Activated naive CD4-positive, alpha-beta T cell treated with Interleukin-2 at 50 U/mL for 16 hours (primary cell): ENCODE measurements at regions not wholly inside any gene's neighbourhood (a gene's known extent, or its start where the extent isn't known, plus 50 kb on each side); places are given as distances from the start of the nearest gene placed in this dataset.
"Not testable (repeated sequence)": the region's sequence is repeated elsewhere in the genome, so short reads cannot be mapped to it uniquely, and the experiment has no call there.

ENCODE experiments used
- DNase-seq: peaks from one replicate; pipeline ENCODE4 v3.0.0-alpha.2; 2020

DNA sequence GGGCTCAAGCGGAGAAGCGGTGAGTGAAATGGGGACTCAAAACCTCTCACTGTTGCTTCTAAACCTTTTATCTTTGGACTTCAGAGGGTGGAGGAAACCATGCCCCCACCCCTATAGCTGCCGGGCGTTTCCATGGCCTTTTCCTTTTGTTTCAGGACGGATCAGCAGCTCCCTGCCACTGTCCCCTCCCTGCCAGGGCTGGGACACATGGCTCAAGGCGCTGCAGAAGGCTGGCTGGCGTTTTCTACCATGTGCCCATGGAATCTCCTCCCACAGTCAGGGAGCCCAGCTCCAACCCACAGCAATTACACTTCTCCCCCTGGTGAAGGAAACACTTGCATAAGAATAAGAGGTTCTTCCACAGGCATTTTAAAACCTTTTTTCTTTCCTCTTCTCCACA, 812.7 kb downstream of the PLA2G4A start:
- DNase-seq: no peak

GRCh38 chr1:187641907-187642306, 813.2 kb downstream of the PLA2G4A start:
- DNase-seq: no peak

DNA sequence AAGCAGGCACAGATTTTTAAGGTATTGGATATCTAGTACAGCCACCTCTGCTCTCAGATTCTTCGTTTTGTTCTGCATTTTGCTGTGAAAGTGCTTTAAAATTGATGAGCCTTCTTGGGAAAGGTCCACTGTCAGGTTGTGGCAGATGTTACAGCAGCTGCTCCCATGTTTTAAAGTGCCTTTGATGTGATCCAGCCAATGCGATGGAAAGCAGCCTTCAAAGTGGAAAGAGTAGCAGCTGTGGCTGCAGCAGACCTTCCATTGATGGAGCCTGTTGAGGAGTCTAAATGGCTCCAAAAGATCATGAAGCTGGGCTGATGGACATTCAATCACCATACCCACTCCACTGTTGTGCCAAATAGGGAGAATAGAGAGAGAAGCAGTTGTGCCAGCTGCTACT, 816.9 kb downstream of the PLA2G4A start:
- no peak for DNase-seq

DNA sequence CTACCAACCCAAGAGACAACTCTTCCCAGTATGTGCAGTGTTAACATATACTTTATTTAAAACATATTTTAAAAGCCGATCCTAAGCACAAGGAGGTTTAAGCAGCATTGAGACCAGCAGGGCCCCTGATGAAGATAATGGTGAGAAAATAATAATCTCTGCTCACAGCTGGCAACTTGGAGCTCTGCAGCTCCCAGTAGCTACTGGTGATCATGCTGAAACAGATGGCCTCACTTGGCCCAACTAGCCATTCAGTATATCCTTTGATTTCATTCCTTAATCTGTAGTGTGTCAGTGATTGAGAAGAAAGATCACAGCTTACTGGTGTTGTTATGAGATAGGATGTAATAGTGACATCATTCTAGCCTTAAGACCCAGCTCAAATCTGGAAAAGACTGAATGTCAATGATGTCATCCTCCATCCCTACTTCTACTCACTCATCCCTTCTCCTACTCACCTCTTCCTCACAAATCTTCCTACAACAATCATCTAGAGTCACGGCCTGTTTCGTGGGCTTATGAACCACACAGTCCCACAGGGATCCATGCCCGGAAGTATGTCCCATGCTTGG, 817.9 kb downstream of the PLA2G4A start:
- DNase-seq: no peak

DNA sequence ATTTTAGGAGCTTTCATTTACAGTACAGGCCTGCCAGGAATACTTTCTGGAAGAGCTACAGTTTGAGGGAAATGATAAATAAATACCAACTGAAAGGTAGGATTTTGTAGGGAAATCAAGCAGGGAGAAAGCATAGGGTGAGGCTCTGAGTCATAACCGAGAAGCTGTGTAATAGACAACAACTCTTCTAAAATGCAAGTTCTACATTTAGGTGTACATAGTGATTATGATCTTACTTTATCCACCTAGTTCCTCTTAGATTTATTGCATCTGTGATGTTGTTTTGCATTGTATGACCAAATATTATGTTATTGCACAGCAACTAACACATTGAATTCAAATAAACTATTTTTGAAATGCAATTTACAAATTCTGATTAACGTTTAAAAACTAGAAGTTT, 819.3 kb downstream of the PLA2G4A start:
- no peak for DNase-seq

DNA sequence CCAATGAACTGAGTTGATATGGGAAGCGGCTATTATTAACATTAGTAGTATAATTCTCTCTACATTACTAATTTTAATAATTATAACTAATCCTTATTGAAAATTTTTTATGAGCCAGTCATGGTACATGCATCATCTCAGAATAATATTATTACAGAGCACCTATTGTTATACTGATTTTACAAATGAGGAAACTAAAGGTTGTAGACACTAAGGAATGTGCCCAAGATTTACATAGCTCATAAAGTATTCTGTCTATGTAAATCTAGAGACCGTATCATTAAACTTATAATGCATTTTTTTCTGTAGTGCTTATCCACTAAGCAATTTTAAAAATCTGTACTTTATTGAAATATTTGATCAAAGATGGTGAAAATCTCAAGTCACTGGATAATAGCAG, 825.9 kb downstream of the PLA2G4A start:
- no peak for DNase-seq

- DNase-seq: no peak
Observed at GRCh38 chr1:187655104-187655503, 826.4 kb downstream of the PLA2G4A start.

GRCh38 chr1:187665483-187665882, 836.7 kb downstream of the PLA2G4A start:
- no peak for DNase-seq

GRCh38 chr1:187680823-187681222, 852.1 kb downstream of the PLA2G4A start:
- no peak for DNase-seq

DNA sequence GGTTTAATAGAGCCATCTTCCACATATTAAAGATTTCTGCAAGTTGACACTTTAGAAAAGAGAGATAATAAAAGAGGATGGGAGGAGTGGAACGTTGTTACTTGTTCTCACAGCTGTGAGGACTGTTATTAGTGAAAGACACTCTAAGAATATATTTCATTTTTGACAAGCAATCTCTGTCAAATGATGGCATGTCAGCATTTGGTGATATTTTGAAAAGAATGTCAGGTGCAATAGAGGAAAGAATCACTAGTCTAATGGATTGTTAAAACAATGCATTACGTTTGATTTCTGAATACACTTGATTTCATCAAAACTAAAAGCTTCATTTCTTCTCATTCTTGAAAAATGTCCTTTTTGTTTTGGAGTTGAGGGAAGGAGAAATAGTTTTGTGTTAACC, 853.4 kb downstream of the PLA2G4A start:
- DNase-seq: no peak

DNA sequence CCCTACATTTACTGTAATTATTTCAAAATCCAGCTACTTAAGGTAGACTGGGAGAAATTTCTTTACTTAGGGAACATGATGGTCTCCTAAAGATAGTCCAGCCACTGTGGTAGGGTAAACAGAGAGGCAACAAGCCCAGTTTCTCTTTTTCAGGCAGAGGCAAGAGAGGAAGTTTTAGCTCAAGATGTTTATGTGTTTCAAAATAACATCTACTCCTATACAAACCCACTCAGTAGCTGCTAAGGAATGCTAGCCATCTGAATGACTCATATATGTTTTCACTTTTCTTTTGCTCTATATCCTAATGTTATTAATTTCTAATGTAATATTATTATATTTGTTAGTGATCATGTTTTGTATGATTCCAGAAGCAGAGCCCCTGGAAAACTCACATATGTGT, 856.6 kb downstream of the PLA2G4A start:
- DNase-seq: no peak

DNA sequence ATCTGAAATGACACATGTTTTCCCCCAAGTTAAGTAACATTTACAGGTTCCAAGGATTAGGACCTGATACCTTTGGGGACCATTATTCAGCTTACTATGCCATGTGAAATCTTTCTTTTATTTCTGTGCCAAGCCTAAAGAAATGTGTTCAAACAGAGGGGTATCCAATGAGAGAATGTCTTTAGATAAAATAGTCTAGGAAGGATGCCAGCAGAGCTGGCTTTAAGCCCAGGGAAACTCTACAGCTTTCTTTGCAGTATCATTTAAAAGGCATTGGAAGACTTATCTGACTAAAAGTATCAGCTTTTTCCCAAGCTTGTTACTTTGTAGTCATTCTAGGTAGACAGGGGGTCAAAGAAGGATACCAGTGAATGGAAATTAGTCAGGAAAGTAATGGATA, 860.4 kb downstream of the PLA2G4A start:
- DNase-seq: no peak

GRCh38 chr1:187691439-187691838, 862.7 kb downstream of the PLA2G4A start:
- DNase-seq: no peak

- no peak for DNase-seq
Observed at GRCh38 chr1:187692799-187693198, 864.0 kb downstream of the PLA2G4A start.

DNA sequence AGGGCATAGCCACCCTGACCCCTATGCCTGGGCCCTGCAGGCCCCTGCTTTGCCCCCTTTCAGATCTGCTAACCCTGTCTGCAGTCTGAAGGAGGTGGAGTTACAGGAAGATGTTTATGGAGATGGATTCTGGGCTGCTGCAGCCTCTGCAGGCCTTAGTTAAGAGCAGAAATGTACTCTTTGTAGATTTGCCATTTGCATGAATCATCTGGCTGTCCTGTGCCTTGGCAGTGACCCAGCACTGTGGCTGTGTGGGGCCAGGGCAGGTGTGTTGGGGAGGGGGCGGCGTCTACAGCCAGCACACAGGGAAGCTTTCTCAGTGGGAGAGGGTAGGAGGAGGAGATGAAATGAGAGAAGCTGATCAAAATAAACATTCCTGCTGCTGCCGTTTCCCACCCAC, 867.3 kb downstream of the PLA2G4A start:
- DNase-seq: no peak

DNA sequence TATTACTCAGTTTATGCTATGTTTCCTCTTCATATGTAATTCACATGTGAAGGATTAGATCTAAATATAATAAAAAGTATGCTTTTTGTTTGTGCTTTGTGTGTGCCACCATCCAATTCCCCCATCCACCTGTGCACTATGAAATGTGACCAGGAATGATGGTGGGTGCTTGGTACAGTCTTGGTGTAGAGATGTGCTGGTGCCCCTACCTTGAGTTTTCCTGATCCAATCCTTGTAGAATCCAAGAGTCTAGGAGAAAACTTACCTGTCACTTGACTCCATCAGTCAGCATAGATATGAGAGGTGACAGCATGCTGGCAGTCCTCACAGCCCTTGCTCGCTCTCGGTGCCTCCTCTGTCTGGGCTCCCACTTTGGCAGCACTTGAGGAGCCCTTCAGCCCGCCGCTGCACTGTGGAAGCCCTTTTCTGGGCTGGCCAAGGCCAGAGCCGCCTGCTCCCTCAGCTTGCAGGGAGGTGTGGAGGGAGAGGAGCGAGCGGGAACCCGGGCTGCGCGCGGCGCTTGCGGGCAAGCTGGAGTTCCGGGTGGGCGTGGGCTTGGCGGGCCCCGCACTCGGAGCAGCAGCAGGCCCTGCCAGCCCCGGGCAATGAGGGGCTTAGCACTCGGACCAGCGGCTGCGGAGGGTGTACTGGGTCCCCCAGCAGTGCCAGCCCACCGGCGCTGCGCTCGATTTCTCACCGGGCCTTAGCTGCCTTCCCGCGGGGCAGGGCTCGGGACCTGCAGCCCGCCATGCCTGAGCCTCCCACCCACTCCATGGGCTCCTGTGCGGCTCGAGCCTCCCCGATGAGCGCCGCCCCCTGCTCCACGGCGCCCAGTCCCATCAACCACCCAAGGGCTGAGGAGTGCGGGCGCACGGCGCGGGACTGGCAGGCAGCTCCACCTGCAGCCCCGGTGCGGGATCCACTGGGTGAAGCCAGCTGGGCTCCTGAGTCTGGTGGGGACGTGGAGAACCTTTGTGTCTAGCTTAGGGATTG, 874.7 kb downstream of the PLA2G4A start:
- not testable (repeated sequence) for DNase-seq

DNA sequence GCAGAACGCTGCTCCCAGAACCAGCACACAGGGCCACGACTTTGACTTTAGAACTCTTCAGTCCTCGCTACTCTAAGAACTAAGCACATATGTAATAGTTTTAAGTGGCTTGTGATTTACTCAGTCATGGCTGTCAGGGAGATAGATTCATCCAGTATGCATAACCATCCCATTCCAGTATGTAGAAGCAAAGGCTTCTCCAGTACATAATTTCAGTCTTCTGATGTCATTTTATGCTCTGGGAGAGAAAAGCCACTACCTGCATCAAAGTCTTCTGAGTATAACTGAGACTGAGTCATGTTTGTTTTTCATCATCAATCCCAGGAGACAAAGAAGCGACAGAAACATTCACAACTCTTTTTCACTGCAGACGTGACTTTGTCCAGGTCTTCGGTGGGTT, 885.7 kb downstream of the PLA2G4A start:
- no peak for DNase-seq

DNA sequence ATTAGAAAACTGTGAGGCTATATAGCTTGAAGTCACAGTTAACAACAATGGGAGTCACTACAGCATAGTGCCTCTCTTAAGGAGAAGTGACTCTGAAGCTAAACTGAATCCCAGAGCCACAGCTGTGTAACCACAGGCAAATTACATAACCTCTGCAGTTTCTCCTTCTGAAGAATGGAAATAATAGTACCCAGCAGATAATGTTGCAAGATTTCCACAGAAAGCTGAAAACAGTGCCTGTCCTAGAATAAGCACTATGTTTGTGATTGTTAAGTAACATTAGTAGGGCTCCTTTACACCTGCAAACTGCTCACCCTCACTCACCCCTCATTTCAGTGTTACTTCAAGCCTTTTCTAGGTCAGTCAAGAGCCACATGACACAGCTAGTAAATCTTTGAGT, 886.7 kb downstream of the PLA2G4A start:
- no peak for DNase-seq

- DNase-seq: no peak
Observed at GRCh38 chr1:187716160-187716559, 887.4 kb downstream of the PLA2G4A start.

- DNase-seq: no peak
Observed at GRCh38 chr1:187718527-187718926, 889.8 kb downstream of the PLA2G4A start.

- DNase-seq: no peak
Observed at GRCh38 chr1:187721216-187721615, 892.5 kb downstream of the PLA2G4A start.

- no peak for DNase-seq
Observed at GRCh38 chr1:187725216-187725615, 896.5 kb downstream of the PLA2G4A start.

- DNase-seq: no peak
Observed at GRCh38 chr1:187733232-187733631, 904.5 kb downstream of the PLA2G4A start.

DNA sequence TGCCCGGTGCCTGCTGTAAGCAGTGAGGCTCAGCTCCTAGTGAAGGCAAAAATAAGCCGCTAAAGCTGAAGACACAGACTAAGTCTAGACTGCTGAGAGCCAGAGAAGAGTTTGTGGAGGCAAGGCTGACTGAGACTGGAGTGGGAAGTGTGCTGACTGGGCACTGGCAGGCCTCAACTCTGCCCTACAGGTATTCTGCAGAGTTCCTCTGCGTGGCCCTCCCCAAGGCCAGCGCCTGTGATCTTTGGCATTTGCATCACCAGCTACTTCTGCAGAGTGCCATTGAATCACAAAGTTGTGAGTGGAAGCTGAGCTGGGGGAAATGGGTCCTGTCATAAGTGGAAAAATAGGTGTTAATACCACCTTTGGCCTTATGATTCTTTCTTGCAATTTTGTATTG, 905.7 kb downstream of the PLA2G4A start:
- no peak for DNase-seq

DNA sequence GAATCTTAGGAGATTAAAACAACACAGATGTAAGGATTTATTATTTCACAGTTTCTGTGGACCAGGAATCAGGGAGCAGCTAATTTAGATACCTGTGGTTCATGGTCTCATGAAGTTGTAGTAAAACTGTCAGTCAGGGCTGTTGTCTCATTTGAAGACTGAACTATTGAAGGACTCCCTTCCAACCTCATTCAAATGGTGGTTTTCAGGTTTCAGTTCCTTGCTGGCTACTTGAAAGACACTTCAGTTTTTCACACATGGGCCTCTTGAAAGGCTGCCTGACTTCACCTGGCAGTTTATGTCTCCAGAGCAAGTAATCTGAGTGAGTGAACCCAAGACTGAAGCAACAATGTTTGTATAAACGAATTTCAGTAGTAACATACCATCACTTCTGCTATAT, 915.9 kb downstream of the PLA2G4A start:
- DNase-seq: no peak
